Fibroblast of upper back skin (primary cell): ENCODE measurements at regions not wholly inside any gene's neighbourhood (a gene's known extent, or its start where the extent isn't known, plus 50 kb on each side); places are given as distances from the start of the nearest gene placed in this dataset.

Experiments used
- DNase-seq: peaks from one replicate; pipeline ENCODE4 v3.0.0-alpha.2; 2013

DNA sequence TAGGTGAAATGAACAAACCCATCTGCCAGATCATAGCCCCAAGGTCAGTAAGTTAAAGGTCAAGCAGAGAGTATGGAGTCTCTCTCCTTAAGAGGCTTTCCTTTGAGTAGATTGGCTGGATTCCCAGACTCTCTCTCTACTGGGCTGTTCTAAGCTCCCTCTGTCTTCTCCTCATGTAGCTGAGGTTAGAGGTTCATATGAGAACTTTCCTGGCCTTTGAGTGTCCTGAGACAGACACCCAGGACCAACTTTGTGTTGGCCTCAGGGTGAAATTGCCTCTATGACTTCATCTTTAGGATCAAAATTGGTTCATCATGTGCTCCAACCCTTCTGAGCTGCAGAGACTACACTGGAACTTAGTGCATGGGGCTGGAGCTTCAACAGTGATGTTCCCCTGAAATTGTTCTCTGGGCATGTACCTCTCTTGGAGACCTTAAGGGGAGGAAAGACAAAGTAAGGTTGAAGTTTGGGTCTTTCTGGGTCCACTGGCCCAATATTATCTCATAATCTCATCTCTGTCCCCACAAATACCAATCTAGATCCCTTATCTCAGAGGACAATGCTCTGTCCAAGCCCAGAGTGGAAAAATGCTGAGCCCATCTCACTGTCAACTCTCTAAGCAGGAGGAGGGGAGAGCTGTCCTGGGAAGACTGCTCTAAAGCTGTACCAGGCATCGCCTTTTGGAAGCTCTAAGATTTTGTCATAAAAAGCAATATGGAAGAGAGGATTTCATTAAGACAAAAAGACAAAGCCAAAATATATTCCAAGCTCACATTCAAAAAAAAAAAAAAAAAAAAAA lies 177.3 kb upstream of the ARL4C start:
- DNase-seq: peak; percentile 18

DNA sequence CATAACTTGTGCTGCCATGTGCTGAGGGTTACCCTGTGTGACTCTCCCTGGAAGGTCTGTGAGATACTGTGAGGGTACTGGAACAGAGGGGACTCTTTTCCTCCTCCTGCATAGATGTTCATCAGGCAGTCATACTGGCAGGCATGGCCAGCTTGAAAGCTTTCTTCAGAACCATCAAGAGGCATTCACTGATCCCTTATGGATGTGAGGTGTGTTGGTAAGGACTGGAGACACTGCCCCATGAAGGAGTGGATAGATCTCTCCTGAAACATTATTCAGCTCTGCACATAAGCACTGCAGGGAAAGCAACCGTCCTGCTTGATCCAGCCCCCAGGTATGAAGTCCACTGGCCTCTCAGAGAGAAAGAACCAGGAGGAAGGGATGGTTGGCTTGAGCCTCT lies 176.6 kb upstream of the ARL4C start:
- DNase-seq: no peak

DNA sequence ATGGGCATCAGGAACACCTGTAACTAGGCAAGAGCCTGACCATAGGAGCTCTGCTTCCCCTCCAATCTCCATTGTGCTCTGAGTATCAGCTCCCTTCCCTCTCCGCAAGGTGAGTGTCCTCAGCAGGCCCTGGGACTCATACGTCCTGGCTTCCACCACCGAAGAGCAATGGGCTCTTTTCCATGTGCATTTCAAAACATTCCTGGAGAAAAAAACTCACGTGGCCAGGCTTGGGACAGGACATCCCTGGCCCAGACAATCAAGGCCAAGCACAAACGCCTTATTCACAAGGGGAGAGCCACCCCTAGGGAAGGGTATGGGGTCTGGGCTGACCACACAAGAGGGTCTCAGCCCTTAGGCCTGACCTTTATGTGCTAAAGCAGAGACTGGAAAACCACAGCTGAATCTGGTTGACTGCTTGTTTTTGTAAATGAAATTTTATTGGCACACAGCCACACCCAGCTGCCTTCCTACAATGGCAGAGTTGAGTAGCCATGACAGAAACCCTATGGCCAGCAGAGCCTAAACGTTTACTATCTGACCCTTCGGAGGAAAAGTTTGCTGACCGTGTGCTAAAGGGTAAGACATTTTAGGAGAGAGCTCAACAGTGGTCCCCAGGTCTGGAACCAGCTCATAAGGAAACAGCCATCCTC lies 175.7 kb upstream of the ARL4C start:
- DNase-seq: no peak

DNA sequence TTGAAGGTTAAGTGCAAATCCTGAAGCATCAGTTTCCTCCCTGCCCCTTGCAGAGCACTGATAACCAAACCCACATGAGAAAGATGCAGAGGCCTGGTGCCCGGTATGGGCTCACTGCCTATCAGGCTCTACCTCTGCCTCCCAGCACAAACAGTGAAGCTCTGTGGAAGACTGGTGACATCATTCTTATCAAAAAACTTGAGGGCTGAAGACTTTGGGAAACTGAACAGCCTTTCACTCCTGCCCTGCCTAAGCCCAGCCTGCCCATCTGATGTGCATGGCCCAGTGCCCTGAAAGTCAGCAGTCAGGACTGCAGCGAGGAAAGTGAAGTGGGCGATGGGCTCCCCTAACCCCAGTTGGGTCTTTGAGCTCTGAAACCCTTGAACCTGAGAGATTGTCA lies 174.8 kb upstream of the ARL4C start:
- no peak for DNase-seq

DNA sequence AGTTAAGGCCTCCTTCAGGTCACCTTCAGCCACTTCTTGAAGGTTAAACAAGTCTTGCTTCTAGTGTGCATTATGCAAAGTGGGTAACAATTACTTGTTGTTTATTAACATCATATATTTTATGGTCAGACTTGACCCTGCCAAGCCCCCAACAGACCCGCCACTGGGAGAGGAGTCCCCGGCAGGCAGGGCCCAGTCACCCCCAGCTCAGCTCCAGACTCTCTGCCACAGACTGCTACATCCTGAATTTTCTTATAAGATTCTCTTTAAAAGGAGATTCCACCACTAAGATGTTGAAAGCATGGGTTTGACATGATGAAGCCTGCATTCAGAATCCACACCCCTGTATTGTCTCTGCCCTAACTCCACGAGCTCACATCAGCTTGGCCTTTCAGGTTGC lies 174.3 kb upstream of the ARL4C start:
- no peak for DNase-seq

DNA sequence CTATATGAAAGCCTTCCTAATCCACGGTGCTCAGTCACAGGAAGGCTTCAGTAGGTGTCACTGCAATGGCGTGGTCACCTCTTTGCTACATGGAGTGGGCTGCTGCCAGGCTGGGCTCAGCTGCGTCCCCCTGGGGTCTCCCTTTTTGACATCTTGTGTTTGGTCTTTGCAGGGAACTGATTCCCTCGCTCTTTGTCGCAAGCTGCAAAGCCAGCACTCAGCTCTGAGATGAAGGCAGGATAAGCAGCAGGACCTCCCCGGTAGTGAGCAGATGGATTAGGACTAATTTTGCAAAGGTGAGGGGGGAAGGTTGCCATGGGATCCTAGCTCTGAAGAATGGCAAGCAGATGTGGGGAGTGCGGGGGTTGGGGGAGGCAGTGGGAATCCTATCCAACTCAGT lies 173.9 kb upstream of the ARL4C start:
- DNase-seq: no peak

DNA sequence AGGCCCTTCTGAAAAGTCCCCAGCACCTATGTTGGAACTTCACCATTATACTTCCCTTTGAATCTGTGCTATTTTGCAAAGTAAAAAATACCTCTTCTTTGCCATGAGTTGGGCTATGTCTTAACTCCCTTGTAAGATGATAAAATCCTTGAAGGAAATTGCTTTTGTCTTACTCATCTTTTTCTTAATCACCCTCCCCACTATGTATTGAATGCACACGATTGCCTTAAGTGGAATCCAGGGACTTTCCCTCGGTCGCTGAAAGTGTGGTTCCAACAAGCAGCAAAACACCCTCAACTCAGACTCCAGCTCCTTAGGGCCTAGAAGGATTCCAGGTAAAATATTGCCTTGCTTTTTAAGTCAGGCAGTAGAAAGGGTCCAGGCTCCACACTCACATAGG lies 173.2 kb upstream of the ARL4C start:
- peak; percentile 87 for DNase-seq

DNA sequence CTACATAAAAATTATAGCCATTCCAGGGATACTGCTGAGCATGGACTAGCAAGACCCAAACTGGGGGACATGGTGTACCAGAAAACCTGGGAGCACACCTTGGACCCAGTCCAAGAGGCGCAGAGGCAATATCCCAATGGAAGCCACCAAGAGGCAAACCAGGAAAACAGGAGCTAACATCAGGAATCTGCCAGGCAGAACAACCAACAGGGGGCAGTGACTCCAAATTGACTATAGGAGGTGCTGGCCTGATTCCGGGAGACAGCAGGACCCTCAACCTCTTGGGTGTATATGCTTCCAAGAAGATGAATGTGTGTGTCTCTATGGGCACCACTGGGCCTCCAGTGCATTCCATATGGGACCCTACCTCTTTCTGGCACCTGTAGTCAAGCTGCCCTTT lies 172.7 kb upstream of the ARL4C start:
- DNase-seq: no peak

DNA sequence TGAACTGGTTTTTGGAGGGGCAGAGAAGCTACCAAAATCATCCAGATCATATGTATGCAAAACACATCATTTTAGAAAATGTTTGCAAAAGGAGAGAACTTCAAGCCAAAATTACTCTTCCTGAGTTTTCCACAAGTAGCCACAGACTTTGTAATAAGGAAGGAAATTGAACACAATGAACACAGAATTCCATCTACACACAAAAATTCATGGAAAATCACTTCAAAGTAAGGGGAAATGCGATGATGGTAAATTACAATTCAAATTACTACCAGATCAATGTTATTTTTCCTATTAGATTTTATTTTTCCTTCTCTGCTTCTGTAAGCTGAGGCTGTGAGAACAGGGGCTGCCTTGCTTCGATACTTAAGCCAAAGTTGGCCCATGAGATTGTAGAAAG lies 172.1 kb upstream of the ARL4C start:
- DNase-seq: no peak

DNA sequence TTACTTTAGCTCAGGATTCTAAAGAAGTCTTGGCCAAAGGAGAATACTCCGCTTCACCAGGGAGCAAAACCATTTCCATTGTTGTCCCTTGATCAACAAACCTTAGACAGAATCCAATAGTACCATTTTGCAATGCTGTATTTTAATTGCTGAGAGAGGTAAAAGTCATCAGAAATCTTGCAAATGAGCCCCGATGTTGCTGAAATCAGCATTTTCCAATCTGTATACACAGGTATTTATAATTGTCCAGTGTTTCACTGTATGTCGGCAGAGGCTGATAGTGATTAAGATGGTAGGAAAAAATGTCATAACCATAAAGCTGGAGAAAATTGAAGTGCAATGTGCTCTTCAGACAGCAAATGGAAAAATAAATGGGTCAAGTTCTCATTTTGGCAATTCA lies 170.0 kb upstream of the ARL4C start:
- no peak for DNase-seq

DNA sequence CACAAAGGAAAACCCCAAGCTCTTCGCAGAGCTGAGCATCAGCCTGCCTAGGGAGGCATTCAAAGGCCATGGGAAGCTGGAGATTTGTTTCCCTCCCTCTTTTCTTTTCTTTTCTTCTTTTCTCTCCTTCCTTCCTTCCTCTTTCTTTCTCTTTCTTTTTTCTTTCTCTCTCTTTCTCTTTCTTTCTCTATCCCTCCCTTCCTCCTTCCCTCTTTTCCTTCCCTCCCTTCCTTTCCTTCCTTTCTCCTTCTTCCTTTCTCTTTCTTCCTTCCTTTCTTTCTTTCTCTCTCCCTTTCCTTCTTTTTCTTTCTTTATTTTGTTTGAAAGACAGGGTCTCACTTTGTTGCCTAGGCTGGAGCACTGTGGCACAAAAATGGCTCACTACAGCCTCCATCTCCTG lies 168.4 kb upstream of the ARL4C start:
- no peak for DNase-seq

DNA sequence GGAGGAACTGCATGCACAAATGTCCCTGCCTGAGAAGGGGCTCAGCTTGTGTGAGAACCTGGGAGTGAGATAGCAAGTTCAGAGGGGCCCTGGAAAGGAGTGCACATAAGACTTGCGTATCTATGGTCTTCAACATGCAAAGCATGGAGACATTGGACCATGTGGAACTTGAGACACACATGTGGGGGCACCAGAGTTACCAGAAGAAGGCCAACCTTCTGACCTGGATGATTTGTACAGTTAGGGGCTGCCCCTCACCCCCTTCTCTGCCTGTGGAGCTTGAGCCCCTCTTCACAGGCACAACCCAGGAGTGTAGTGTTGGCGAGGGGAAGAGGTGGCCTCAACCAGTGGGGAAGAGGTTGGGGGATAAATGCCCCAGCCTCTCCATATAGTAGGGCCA lies 165.0 kb upstream of the ARL4C start:
- no peak for DNase-seq

DNA sequence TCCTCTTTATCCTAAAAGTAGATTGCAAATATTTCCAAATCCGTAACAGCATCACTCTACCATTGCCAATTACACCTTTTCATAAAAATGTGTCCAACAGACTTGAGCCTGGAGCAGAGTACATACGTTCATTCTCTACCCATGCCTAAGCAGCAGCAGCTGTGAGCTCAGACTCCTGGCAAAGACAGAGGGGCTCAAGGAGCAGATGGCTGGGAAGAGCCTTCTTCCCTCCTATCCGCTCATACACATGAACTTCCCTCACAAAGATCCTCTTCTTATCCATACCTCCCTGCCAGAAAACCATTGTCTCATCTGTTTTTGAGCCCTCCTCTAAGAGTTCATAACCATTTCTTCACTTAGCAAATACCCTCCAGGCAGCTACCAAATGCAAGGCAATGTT lies 164.3 kb upstream of the ARL4C start:
- DNase-seq: peak; percentile 24

DNA sequence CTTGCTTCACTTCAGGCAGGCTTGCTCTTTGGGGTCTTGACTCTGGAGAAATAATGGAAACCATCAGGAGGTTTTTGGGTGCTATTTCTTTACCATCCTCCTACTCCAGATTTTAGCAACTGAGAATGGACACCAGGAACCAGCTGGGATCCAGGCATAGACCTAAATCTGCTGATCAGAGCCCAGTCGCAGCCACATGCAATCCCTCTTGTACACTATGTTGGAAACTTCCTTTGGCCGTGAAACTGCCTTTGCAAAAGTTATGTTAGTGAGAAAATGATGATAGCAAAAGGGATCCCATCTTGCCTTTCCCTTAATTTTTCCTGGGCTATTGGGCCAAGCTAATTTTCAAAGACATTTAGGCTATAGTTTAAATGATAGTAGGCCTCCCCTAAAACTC lies 158.8 kb upstream of the ARL4C start:
- DNase-seq: no peak

DNA sequence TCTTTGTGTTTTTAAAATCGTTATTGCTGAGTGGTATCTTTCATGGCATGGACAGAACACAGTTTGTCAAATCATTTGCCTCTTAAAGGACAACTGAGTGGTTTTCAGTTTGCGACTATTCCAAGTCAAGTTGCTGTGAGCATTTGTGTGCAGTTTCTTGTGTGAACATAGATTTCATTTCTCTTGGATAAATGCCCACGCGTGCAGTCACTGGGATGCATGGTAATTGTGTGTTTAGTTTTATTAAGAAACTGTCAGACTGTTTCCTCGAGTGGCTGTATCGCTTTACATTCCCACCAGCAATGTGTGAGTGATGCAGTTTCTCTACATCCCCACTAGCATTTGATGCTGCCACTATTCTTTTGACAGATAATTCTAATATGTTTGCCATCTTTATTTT lies 154.0 kb upstream of the ARL4C start:
- DNase-seq: no peak

DNA sequence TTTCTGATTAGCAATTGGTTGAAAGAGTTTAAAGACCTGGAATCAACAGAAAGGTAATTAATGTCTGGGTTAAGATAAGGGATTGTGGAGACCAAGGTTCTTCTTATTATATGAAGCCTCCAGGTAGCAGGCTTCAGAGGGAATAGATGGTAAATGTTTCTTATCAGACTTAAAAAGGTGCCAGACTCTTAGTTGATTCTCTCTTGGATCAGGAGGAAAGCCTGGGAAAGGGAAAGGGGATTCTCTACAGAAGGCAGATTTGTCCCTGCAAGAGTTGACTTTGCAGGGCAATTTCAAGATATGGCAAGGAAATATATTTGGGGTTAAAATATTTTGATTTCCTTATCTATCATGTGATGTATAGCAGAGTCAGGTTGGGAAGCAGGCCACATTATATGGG lies 153.1 kb upstream of the ARL4C start:
- no peak for DNase-seq

DNA sequence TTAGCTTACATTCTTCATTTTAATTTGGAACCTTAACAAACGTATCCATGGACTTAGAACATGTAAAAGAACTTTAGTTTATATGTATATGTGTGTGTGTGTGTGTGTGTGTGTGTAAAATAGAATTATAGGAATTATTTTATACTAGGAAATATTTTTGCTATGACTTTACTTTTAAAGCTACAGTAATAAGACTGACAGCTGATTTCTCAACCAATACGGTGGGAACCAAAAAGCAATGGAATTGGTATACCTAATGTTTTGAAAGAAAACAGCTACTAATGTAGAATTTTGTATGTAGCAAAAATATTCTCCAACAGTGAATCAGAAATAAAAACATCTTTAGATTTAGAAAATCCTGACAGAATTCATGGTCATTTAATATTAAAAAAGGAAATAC lies 146.5 kb upstream of the ARL4C start:
- DNase-seq: no peak

DNA sequence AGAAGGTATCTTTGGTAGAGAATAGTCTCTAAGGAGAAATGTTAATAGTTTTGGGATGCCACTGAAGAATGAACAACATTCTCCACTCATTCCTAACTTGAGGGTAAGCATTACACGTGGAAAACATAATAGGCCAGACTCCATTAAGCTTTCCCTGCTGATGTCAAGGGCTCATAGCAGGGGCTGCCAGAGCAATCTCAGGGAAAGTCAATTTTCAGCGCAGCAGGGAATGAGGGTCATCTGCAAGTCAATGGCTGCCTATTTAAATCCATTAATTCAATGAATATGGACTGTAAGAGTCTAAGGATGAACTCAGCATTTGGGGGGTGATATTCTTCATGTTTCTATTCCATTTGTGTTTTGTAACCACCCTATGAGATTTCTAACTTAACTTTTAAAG lies 144.2 kb upstream of the ARL4C start:
- no peak for DNase-seq

DNA sequence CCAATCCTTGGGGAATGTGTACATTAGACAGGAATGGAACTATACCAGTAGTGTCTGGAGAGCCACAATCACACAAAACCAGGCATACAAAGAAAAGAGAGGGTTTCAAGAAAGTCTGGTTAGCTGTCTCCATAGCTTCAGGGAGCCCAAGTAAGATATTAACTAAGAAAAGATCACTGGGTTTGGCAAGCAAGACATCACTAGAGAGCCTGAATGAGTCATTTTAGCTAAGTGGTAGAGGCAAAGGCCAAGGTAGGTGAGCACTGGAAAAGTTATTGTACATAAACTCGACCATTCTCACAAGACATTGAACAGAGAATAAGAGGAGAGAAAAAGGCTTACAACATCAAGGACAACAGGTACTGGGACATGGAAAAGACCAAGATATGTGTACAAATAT lies 143.8 kb upstream of the ARL4C start:
- DNase-seq: no peak

DNA sequence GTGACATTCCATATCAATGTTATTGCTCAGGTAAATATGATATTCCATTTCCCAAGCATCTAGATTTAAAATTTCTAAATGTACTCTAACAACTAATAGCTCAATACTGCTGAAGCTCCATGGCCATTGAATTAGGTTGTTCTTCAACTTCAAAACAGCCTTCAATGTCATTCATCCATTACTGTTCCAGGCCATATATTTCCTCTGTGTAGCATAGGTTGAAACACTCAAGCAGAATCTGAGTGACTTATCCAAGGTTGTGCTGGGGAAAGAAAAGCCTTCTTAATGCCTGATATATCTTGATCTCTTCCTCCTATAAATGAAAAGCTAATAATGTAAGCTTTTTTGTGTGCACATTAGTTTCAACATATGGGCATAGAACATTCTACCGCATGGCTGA lies 142.1 kb upstream of the ARL4C start:
- DNase-seq: no peak

DNA sequence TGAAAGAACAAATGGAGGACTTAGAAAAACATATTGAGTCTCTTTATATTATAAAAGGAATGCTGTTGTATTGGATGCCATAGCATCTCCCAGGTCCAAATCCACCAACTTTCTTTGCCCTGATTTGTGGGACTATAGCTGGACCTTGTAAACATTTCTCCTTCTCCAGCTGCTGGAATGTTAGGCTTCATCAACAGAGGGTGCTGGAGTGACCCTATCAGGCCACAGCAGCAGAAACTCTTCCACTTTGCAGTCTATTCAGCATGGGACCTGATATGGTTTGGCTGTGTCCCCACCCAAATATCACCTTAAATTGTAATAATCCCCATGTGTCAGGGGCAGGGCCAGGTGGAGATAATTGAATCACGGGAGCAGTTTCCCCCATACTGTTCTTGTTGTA lies 138.4 kb upstream of the ARL4C start:
- no peak for DNase-seq

DNA sequence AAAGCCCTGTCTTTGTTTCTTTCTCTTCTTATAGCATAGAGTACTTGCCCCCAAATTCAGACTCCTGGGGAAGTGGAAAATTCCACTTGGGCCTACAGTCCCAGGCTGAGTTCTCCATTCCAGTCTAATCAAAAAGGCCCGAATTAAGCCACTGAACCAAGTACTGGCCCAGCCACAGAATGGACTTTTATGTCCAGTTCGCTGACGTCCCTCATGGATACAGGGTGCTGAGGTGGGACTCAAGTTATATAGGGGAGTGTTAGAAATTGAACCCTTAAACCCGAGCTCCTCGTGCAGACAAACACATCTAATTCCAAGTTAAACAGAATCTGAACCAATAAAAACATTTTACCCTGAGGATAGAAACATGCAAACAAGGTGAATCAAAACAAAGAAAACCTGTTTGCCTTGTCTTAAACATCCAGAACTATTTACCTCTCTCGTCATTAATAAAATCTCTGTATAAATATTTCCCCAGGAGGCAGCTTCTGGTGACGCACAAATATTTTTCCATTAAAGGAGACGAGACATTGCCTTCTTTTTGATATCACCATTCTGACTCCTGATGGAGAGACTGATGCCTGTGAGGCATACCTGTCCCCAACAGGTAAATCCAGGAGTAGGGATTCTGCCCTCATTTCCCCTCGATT lies 136.8 kb upstream of the ARL4C start:
- no peak for DNase-seq

DNA sequence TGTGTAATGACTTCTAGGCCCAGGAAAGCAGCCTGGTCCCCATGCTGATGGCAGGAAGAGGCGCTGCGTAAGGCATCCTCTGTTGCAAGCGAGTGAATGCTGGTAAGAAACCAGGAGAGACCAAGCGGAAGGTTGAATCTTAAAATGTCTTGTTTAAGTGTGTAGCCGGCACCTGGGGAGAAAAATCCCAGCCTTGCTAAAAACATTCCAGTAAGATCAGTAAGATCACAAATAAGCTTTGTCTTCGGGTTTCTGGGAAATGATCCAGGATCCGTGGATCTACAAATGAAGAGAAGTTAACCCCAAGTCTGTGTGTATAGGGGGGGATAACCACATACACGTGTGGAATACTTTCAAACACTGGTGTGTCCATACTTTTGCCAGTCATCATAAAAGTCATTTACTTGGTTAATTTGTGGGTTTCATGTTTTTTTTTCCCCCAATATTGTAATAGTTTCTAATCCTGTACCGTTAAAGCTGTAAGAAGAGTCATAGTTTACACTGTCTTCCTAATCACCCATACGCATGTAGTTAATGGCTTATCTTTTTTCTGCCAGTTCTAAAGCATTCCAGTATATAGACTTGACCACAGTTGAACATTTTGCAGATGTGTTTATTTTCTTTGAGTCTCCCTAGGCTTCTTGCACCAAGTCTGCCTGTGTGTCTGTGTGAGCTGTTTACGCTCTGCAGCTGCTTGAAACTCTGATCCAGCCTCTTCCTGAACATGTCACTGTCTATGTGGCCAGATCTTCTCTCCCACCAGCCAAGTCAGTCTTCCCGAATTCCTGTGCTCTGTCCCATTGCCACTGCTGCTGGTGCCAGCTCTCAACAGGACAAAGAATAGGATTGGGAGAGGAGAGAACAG lies 135.9 kb upstream of the ARL4C start:
- DNase-seq: peak; percentile 96
